Upper lobe of left lung (tissue), 6 donors: ENCODE measurements at regions not wholly inside any gene's neighbourhood (a gene's known extent, or its start where the extent isn't known, plus 50 kb on each side); places are given as distances from the start of the nearest gene placed in this dataset.

Experiments used
- ATAC-seq, 2 donors: fragments of 200-7000 bp; cut with Tn5 transposase; one replicate each; pipeline ENCODE4 v1.9.1; 2022; ENCODE audit warnings: mild to moderate bottlenecking in 2 of 2, moderate library complexity in 2 of 2; ENCODE audit not compliant: low FRiP score in 2 of 2
- DNase-seq, 2 donors: peaks; one replicate each; pipeline ENCODE4 v3.0.0-alpha.2; 2019 to 2020
- H3K27ac ChIP-seq, 4 donors: fragments of 200-600 bp; sonication (generic); one replicate each; pipeline ENCODE4 v1.5.1; 2016 to 2019
- H3K27me3 ChIP-seq, 4 donors: fragments of 200-600 bp; sonication (generic); one replicate each; pipeline ENCODE4 v1.5.1; 2017 to 2019
- H3K36me3 ChIP-seq, 4 donors: fragments of 200-600 bp; sonication (generic); one replicate each; pipeline ENCODE4 v1.5.1; 2016 to 2019
- H3K4me1 ChIP-seq, 4 donors: fragments of 200-600 bp; sonication (generic); one replicate each; pipeline ENCODE4 v1.5.1; 2018 to 2019
- H3K4me3 ChIP-seq, 4 donors: fragments of 200-600 bp; sonication (generic); one replicate each; pipeline ENCODE4 v1.5.1; 2017 to 2019; ENCODE audit warnings: mild to moderate bottlenecking in 2 of 4, moderate library complexity in 1 of 4
- H3K9me3 ChIP-seq, 4 donors: fragments of 200-600 bp; sonication (generic); one replicate each; pipeline ENCODE4 v1.5.1; 2018 to 2019
- EP300 ChIP-seq, 4 donors: sonication (generic); formaldehyde crosslinking; IDR thresholded peaks; one replicate each; pipeline ENCODE4 v1.5.1; 2017; ENCODE audit warnings: antibody characterized with exemption in 4 of 4, control low read depth in 2 of 4
- POLR2A ChIP-seq, 4 donors: fragments of 450-650 bp; IDR thresholded peaks; one replicate each; pipeline ENCODE4 v1.5.1; 2016 to 2017; ENCODE audit warnings: antibody characterized with exemption in 4 of 4, mild to moderate bottlenecking in 2 of 4
- POLR2AphosphoS5 ChIP-seq, 2 donors: sonication (generic); formaldehyde crosslinking; IDR thresholded peaks; one replicate each; pipeline ENCODE4 v1.5.1; 2017; ENCODE audit warnings: antibody characterized with exemption in 2 of 2
- WGBS, 2 donors: methylation state at CpG; one replicate each; pipeline ENCODE4 v1.1.5; 2017 to 2018; 5-methylcytosine and 5-hydroxymethylcytosine counted together
- TF ChIP-seq, protein P1 (sequence below), 6 experiments: fragments of 450-650 bp in 4 of 6; fragments of 200-600 bp in 2 of 6; sonication (generic) in 2 of 6; IDR thresholded peaks; one replicate each; pipeline ENCODE4 v1.5.1; 2016 to 2019; ENCODE audit warnings: antibody characterized with exemption in 6 of 6
- donor health status: DM: no; HTN: no; CAD: no; lungs with moderate emphysema.
- donor health status: DM: no; HTN: yes; CAD: no; lungs with severe emphysema.

DNA sequence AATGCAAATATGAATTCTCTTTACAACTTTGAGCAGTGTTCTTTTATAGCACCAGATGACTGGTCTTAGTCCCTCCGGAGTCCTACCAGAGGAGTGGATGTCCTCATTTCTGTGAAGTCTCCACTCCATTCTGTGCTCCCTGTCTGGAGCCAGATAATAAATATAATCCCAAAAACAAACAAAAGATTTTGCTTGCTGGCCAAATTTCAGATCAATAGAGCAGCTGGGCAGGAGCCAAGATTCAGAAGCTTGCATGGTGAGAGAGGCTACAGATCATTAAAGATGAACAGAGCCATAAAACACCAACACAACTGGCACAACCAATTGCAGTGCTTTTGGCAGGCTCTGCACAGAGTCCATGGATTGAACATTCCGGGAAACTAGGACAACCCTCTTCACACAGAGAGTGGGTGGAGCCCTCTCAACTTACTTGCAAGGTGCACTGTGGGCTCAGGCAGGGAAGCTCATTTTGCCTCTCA lies 231.5 kb upstream of the SNX7 start:
- no peaks in the 10 kb centered on the region for H3K36me3 ChIP-seq
- no peak for TF ChIP-seq EP300 (IDR thresholded peaks at IDR 0.05)
- TF ChIP-seq, protein P1, sequence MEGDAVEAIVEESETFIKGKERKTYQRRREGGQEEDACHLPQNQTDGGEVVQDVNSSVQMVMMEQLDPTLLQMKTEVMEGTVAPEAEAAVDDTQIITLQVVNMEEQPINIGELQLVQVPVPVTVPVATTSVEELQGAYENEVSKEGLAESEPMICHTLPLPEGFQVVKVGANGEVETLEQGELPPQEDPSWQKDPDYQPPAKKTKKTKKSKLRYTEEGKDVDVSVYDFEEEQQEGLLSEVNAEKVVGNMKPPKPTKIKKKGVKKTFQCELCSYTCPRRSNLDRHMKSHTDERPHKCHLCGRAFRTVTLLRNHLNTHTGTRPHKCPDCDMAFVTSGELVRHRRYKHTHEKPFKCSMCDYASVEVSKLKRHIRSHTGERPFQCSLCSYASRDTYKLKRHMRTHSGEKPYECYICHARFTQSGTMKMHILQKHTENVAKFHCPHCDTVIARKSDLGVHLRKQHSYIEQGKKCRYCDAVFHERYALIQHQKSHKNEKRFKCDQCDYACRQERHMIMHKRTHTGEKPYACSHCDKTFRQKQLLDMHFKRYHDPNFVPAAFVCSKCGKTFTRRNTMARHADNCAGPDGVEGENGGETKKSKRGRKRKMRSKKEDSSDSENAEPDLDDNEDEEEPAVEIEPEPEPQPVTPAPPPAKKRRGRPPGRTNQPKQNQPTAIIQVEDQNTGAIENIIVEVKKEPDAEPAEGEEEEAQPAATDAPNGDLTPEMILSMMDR (IDR thresholded peaks at IDR 0.05) = no peak
- TF ChIP-seq POLR2AphosphoS5 (IDR thresholded peaks at IDR 0.05) = no peak
- TF ChIP-seq POLR2A (IDR thresholded peaks at IDR 0.05) = no peak
- 30 to 73% methylated on average over 2 of the region's 2 CpGs for WGBS, 2 donors
- no peaks in the 10 kb centered on the region for H3K4me1 ChIP-seq
- H3K27me3 ChIP-seq = no peaks in the 10 kb centered on the region
- H3K27ac ChIP-seq = no peak overlapping the region
- H3K4me3 ChIP-seq = no peak overlapping the region
- DNase-seq = peak in 1 of 2 donors; percentile 73
- ATAC-seq = peak; percentile 40 to 65
- H3K9me3 ChIP-seq = no peaks in the 10 kb centered on the region

DNA sequence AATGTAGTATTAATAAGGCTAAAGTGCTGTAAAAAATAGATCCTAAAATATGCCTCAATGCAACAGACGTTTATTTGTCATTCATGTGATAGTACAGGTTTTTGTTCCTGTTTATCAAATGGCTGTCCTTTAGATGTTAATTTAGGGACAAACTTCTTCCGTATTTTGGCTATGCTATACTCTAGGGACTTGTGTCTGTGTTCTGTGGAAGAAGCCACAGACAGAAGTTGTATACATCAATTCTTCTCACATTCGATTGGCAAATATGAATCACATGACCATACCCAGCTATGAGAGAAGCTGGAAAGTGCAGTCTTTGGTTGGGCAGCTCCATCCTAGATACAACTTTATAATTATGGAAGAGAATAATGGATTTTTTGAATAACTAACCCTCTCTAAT lies 232.7 kb upstream of the SNX7 start:
- Histone ChIP-seq H3K27me3 (no peaks in the 10 kb centered on the region), H3K4me3 (no peak overlapping the region), H3K36me3 (no peaks in the 10 kb centered on the region), H3K27ac (no peak overlapping the region), H3K9me3 (no peaks in the 10 kb centered on the region), H3K4me1 (no peaks in the 10 kb centered on the region)
- no peak for TF ChIP-seq POLR2A (IDR thresholded peaks at IDR 0.05)
- TF ChIP-seq, protein P1 (IDR thresholded peaks at IDR 0.05) = no peak
- TF ChIP-seq EP300 (IDR thresholded peaks at IDR 0.05) = no peak
- TF ChIP-seq POLR2AphosphoS5 (IDR thresholded peaks at IDR 0.05) = no peak
- ATAC-seq = no peak
- no peak for DNase-seq
- 81 to 93% methylated on average over 3 of the region's 3 CpGs for WGBS, 2 donors

DNA sequence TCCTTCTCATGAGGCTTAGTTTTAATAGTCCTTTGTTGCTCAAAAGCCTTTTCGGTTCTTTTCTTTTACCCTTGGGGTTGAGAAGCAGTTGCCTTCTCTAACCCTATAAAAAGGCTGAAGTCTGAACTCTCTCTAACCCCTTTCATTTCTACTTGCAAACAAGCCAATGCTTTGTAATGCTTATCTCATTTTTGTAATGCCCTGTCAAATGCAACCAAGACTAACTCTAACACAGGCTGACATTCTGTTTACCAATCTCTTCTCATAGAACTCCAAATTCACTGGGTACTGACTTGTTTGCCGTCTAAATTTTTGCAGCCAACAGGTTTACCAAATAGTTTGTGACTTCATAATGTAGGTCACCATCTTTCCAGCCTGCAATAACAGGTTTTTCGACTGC lies 233.9 kb upstream of the SNX7 start:
- 52 to 57% methylated on average over 3 of the region's 3 CpGs for WGBS, 2 donors
- Histone ChIP-seq H3K4me1 (no peaks in the 10 kb centered on the region), H3K36me3 (no peaks in the 10 kb centered on the region), H3K27ac (no peak overlapping the region), H3K27me3 (no peaks in the 10 kb centered on the region), H3K9me3 (no peaks in the 10 kb centered on the region), H3K4me3 (no peak overlapping the region)
- TF ChIP-seq POLR2A (IDR thresholded peaks at IDR 0.05) (no peak), EP300 (IDR thresholded peaks at IDR 0.05) (no peak), POLR2AphosphoS5 (IDR thresholded peaks at IDR 0.05) (no peak)
- TF ChIP-seq, protein P1 (IDR thresholded peaks at IDR 0.05) = no peak
- DNase-seq = no peak
- no peak for ATAC-seq

DNA sequence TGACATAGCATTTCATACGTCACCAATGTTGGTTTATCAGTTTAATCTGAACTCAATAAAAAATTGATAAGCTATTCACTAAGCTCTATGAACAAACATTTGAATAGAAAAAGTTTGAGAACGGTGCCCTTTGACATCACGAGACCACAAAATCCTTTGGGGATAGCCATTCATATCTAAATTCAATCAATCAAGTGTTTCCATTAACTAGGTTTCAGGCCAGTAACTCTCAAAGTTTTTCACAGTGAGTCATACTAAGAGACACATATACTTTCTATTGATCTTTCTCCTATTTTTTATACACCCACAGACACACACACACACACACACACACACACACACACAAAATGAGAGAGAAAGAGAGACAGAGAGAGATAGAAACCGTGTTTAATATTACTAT lies 235.4 kb upstream of the SNX7 start:
- TF ChIP-seq, protein P1 (IDR thresholded peaks at IDR 0.05) = no peak
- TF ChIP-seq POLR2A (IDR thresholded peaks at IDR 0.05) (no peak), POLR2AphosphoS5 (IDR thresholded peaks at IDR 0.05) (no peak), EP300 (IDR thresholded peaks at IDR 0.05) (no peak)
- ATAC-seq (no peak), DNase-seq (no peak)
- 89 to 92% methylated on average over 4 of the region's 4 CpGs for WGBS, 2 donors
- H3K4me1 ChIP-seq = no peaks in the 10 kb centered on the region
- H3K27me3 ChIP-seq = no peaks in the 10 kb centered on the region
- H3K4me3 ChIP-seq = no peak overlapping the region
- no peaks in the 10 kb centered on the region for H3K9me3 ChIP-seq
- H3K27ac ChIP-seq = no peak overlapping the region
- H3K36me3 ChIP-seq = no peaks in the 10 kb centered on the region

DNA sequence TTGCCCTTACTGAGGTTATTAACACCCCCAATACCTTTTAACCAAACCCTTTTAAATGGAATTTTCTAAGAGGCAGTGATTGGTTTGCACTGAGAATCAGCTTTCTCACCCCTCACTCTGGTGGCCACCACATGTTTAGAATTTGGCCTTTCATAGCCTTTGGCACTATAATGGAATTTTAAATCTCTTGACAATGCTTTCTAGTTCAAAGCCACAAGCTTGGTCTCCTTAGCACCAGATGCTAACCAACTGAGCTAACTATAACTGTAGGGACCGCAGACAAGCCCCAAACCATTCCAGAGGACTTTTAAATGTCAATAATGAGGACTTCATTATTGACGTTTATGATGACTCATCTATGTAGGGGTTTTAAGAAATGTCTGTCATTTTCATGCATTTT lies 238.7 kb upstream of the SNX7 start:
- ATAC-seq = no peak
- H3K4me3 ChIP-seq = no peak overlapping the region

More for the DNA sequence above, 238.7 kb upstream of the SNX7 start:
- H3K27ac ChIP-seq = no peak overlapping the region
- no peaks in the 10 kb centered on the region for H3K4me1 ChIP-seq
- 76 to 92% methylated on average over 2 of the region's 2 CpGs for WGBS, 2 donors
- H3K9me3 ChIP-seq = no peaks in the 10 kb centered on the region
- H3K36me3 ChIP-seq = no peaks in the 10 kb centered on the region
- no peak for DNase-seq
- TF ChIP-seq POLR2A (IDR thresholded peaks at IDR 0.05) (no peak), POLR2AphosphoS5 (IDR thresholded peaks at IDR 0.05) (no peak), EP300 (IDR thresholded peaks at IDR 0.05) (no peak)
- TF ChIP-seq, protein P1 (IDR thresholded peaks at IDR 0.05) = no peak
- H3K27me3 ChIP-seq = no peaks in the 10 kb centered on the region
